ENCODE measurements at regions not wholly inside any gene's neighbourhood (a gene's known extent, or its start where the extent isn't known, plus 50 kb on each side); places are given as distances from the start of the nearest gene placed in this dataset.

DNA sequence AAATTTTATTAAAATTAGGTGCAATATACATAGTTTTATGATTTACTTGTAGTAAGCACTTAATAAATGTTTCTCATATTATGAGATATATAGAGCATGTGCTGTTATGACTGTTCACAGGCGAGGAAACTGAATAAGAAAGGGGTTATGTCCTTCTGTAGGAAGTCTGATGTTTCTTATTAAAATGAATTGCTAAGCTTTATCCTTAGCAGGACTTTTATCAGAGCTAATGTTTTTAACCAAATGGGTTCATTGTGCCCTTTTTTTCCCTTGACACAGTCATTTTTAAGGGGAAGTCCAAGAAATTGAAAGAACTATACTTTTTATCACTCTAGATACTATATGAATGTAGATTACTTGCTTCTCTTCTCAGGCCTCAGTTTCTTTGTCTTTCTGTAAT lies 285.2 kb downstream of the PTPRC start:
- H2AFZ ChIP-seq (ENCODE audit: low read depth, low read length): no peak overlapping the region
- H3K9ac ChIP-seq (ENCODE audit: low read depth, low read length): peak overlapping the region; percentile 68
- no peak for ATAC-seq (ENCODE audit: insufficient read depth, low read depth)
- H4K20me1 ChIP-seq (ENCODE audit: insufficient read depth, low read length): peaks cover 75% of the 10 kb centered on the region
- peaks cover 100% of the 10 kb centered on the region for H3K79me2 ChIP-seq (ENCODE audit: insufficient read depth, low read length)
- H3K4me1 ChIP-seq (ENCODE audit: insufficient read depth, low read length): peaks cover 98% of the 10 kb centered on the region
- peak overlapping the region; percentile 62 for H3K4me2 ChIP-seq (ENCODE audit: insufficient read depth, low read length)
- peaks cover 86% of the 10 kb centered on the region for H3K36me3 ChIP-seq (ENCODE audit: insufficient read depth, low read length)
- H3K4me3 ChIP-seq (ENCODE audit: low read depth in 1 of 2, low read length in 2 of 2): peak overlapping the region; percentile 2 to 47; a peak in 3 of 4 replicates
- H3K9me3 ChIP-seq (ENCODE audit: insufficient read depth, low read length, severe bottlenecking): no peaks in the 10 kb centered on the region
- TF ChIP-seq EZH2 (IDR thresholded peaks at IDR 0.05; ENCODE audit: borderline replicate concordance, low read depth, low read length, severe bottlenecking): no peak
- TF ChIP-seq, protein P1, sequence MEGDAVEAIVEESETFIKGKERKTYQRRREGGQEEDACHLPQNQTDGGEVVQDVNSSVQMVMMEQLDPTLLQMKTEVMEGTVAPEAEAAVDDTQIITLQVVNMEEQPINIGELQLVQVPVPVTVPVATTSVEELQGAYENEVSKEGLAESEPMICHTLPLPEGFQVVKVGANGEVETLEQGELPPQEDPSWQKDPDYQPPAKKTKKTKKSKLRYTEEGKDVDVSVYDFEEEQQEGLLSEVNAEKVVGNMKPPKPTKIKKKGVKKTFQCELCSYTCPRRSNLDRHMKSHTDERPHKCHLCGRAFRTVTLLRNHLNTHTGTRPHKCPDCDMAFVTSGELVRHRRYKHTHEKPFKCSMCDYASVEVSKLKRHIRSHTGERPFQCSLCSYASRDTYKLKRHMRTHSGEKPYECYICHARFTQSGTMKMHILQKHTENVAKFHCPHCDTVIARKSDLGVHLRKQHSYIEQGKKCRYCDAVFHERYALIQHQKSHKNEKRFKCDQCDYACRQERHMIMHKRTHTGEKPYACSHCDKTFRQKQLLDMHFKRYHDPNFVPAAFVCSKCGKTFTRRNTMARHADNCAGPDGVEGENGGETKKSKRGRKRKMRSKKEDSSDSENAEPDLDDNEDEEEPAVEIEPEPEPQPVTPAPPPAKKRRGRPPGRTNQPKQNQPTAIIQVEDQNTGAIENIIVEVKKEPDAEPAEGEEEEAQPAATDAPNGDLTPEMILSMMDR (IDR thresholded peaks at IDR 0.05; ENCODE audit: borderline replicate concordance, extremely low read depth, low read length, poor library complexity, severe bottlenecking): no peak
- peak overlapping the region; percentile 64 for H3K27ac ChIP-seq (ENCODE audit: low read length)
- H3K27me3 ChIP-seq (ENCODE audit: insufficient read depth, low read length, poor library complexity): no peaks in the 10 kb centered on the region
- DNase-seq: no peak

DNA sequence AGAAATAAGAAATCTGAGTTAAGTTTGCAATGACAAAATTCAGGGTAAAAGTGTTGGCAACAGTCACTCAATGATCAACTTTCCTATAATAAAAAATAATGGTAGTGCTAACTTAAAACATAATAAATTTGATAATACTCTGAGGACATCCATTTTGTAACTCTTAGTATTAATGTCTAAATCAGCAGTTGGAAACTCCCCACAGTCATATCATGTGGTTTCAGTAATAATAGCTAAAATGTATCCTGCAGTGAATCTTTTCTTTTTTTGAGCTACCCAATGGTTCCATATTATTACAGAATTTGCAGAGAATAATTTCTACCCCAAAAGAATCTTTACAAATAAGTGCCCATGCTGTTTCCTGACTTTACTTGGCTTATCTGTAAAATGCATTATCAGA lies 286.7 kb downstream of the PTPRC start:
- Histone ChIP-seq H3K27ac (ENCODE audit: low read length) (peak overlapping the region; percentile 73), H4K20me1 (ENCODE audit: insufficient read depth, low read length) (peaks cover 62% of the 10 kb centered on the region), H3K79me2 (ENCODE audit: insufficient read depth, low read length) (peaks cover 100% of the 10 kb centered on the region), H3K4me1 (ENCODE audit: insufficient read depth, low read length) (peaks cover 96% of the 10 kb centered on the region), H2AFZ (ENCODE audit: low read depth, low read length) (no peak overlapping the region), H3K9ac (ENCODE audit: low read depth, low read length) (peak overlapping the region; percentile 68), H3K27me3 (ENCODE audit: insufficient read depth, low read length, poor library complexity) (no peaks in the 10 kb centered on the region), H3K36me3 (ENCODE audit: insufficient read depth, low read length) (peaks cover 77% of the 10 kb centered on the region), H3K4me3 (ENCODE audit: low read depth in 1 of 2, low read length in 2 of 2) (peak overlapping the region; percentile 15 to 47; a peak in 3 of 4 replicates), H3K9me3 (ENCODE audit: insufficient read depth, low read length, severe bottlenecking) (no peaks in the 10 kb centered on the region), H3K4me2 (ENCODE audit: insufficient read depth, low read length) (peak overlapping the region; percentile 62)
- ATAC-seq (ENCODE audit: insufficient read depth, low read depth) (no peak), DNase-seq (no peak)
- TF ChIP-seq, protein P1 (IDR thresholded peaks at IDR 0.05; ENCODE audit: borderline replicate concordance, extremely low read depth, low read length, poor library complexity, severe bottlenecking): no peak
- TF ChIP-seq EZH2 (IDR thresholded peaks at IDR 0.05; ENCODE audit: borderline replicate concordance, low read depth, low read length, severe bottlenecking): no peak

DNA sequence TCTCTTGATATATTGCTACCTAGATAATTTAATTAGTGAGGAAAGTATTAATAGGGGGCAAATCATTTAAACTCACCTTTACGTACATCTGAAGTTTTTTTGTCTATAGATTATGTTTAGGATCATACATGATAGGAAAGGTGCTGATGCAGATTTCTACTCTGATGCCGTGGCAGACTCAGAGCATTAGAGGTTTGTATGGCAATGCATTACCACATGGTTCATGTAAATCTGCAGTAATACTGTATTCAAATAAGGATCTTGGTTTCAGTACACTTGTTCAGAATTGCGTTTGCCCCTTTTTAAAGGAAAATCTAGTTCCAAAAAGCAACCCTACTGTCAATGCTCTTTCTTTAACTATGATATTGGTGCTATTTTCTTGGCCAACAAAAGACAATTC lies 288.3 kb downstream of the PTPRC start:
- H3K79me2 ChIP-seq (ENCODE audit: insufficient read depth, low read length): peaks cover 100% of the 10 kb centered on the region
- H4K20me1 ChIP-seq (ENCODE audit: insufficient read depth, low read length): peaks cover 49% of the 10 kb centered on the region
- H3K4me2 ChIP-seq (ENCODE audit: insufficient read depth, low read length): peak overlapping the region; percentile 62
- peak overlapping the region; percentile 73 for H3K27ac ChIP-seq (ENCODE audit: low read length)
- peaks cover 83% of the 10 kb centered on the region for H3K4me1 ChIP-seq (ENCODE audit: insufficient read depth, low read length)
- H3K9me3 ChIP-seq (ENCODE audit: insufficient read depth, low read length, severe bottlenecking): no peaks in the 10 kb centered on the region
- peak overlapping the region; percentile 6 to 47; a peak in 3 of 4 replicates for H3K4me3 ChIP-seq (ENCODE audit: low read depth in 1 of 2, low read length in 2 of 2)
- peak overlapping the region; percentile 68 for H3K9ac ChIP-seq (ENCODE audit: low read depth, low read length)
- no peak for TF ChIP-seq EZH2 (IDR thresholded peaks at IDR 0.05; ENCODE audit: borderline replicate concordance, low read depth, low read length, severe bottlenecking)
- TF ChIP-seq, protein P1 (IDR thresholded peaks at IDR 0.05; ENCODE audit: borderline replicate concordance, extremely low read depth, low read length, poor library complexity, severe bottlenecking): no peak
- no peak overlapping the region for H2AFZ ChIP-seq (ENCODE audit: low read depth, low read length)
- no peaks in the 10 kb centered on the region for H3K27me3 ChIP-seq (ENCODE audit: insufficient read depth, low read length, poor library complexity)
- ATAC-seq (ENCODE audit: insufficient read depth, low read depth) (no peak), DNase-seq (no peak)
- H3K36me3 ChIP-seq (ENCODE audit: insufficient read depth, low read length): peaks cover 65% of the 10 kb centered on the region

Data from DND-41 (cell line).